Endothelial cell (in vitro differentiated cells): ENCODE measurements at regions not wholly inside any gene's neighbourhood (a gene's known extent, or its start where the extent isn't known, plus 50 kb on each side); places are given as distances from the start of the nearest gene placed in this dataset.

ENCODE experiments used
- DNase-seq: peaks from one replicate; pipeline ENCODE4 v3.0.0; 2021; ENCODE audit warnings: low spot score
- H3K27ac Mint-ChIP-seq: one replicate; pipeline ENCODE4 v1.8.0; 2021; ENCODE audit warnings: mixed read lengths, inconsistent platforms; ENCODE audit not compliant: unreplicated experiment
- H3K27me3 Mint-ChIP-seq: one replicate; pipeline ENCODE4 v1.8.0; 2021; ENCODE audit warnings: mild to moderate bottlenecking, moderate library complexity, mixed read lengths, inconsistent platforms; ENCODE audit not compliant: unreplicated experiment
- H3K36me3 Mint-ChIP-seq: one replicate; pipeline ENCODE4 v1.8.0; 2021; ENCODE audit warnings: mild to moderate bottlenecking, low read depth, mixed read lengths, inconsistent platforms; ENCODE audit not compliant: unreplicated experiment
- H3K4me1 Mint-ChIP-seq: one replicate; pipeline ENCODE4 v1.8.0; 2021; ENCODE audit warnings: mild to moderate bottlenecking, mixed read lengths, inconsistent platforms; ENCODE audit not compliant: unreplicated experiment
- H3K4me3 Mint-ChIP-seq: one replicate; pipeline ENCODE4 v1.8.0; 2021; ENCODE audit warnings: mild to moderate bottlenecking, mixed read lengths, inconsistent platforms; ENCODE audit not compliant: unreplicated experiment
- H3K9me3 Mint-ChIP-seq: one replicate; pipeline ENCODE4 v1.8.0; 2021; ENCODE audit warnings: mixed read lengths, inconsistent platforms; ENCODE audit not compliant: unreplicated experiment
- TF ChIP-seq, protein P1 (sequence below): fragments of 200-600 bp; sonication (generic); IDR thresholded peaks from one replicate; pipeline ENCODE4 v1.5.0; 2021; ENCODE audit warnings: antibody characterized with exemption; ENCODE audit not compliant: unreplicated experiment

DNA sequence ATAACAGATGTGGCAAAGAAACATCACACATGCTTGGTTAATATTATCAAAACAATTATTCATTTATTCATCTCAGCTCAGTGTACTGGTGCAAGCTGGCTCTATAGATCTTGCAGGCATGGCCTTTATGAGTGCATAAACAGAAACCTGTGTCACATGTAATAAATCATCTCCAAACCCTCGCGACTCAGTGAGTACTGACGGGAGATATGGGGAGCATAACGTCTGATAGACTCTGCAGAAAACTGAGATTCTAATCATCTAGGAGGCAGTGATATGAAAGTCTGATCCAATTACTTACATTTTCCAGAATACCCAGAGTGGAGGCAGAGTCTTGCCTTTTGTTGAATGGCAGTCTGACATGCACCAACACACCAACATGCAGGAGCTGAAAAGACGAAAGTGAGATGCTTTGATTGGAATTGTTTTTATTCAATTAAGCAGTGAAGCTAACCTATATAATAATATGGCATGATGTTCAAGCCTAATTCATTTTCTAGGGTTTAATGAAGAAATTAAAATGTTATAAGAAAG is 416.8 kb downstream of the RNF144A start:
- DNase-seq = no peak
- Mint-ChIP-seq H3K9me3 (no peaks in the 10 kb centered on the region), H3K4me3 (no peak overlapping the region), H3K36me3 (no peaks in the 10 kb centered on the region), H3K4me1 (peaks cover 9% of the 10 kb centered on the region), H3K27ac (no peak overlapping the region), H3K27me3 (peaks cover 5% of the 10 kb centered on the region)
- TF ChIP-seq, protein P1, sequence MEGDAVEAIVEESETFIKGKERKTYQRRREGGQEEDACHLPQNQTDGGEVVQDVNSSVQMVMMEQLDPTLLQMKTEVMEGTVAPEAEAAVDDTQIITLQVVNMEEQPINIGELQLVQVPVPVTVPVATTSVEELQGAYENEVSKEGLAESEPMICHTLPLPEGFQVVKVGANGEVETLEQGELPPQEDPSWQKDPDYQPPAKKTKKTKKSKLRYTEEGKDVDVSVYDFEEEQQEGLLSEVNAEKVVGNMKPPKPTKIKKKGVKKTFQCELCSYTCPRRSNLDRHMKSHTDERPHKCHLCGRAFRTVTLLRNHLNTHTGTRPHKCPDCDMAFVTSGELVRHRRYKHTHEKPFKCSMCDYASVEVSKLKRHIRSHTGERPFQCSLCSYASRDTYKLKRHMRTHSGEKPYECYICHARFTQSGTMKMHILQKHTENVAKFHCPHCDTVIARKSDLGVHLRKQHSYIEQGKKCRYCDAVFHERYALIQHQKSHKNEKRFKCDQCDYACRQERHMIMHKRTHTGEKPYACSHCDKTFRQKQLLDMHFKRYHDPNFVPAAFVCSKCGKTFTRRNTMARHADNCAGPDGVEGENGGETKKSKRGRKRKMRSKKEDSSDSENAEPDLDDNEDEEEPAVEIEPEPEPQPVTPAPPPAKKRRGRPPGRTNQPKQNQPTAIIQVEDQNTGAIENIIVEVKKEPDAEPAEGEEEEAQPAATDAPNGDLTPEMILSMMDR = no peak

GRCh38 chr2:7338961-7339360 is 421.7 kb downstream of the RNF144A start:
- TF ChIP-seq, protein P1 = no peak
- Mint-ChIP-seq H3K9me3 (no peaks in the 10 kb centered on the region), H3K4me3 (no peak overlapping the region), H3K27ac (no peak overlapping the region), H3K4me1 (peaks cover 4% of the 10 kb centered on the region), H3K27me3 (peaks cover 1% of the 10 kb centered on the region), H3K36me3 (no peaks in the 10 kb centered on the region)
- no peak for DNase-seq

DNA sequence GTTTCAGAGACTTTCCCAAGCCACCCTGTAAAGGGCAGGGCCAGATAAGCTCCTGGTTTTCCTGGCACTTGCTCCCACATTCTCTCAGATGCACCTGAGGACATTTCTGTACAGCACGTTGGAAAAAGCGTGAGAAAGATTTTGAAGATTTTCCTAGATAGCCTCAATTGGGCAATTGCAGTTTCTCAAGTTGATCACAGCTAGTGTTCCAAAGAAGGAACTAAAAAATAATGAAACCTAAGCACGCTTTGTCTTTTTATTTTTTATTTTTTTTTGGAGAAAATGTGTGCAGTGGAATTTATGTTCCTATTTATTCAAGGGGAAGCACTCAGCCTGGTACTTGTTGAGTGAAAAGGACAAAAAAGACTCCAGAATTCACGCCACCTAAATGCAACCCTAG is 429.1 kb downstream of the RNF144A start:
- TF ChIP-seq, protein P1 = no peak
- no peaks in the 10 kb centered on the region for H3K27me3 Mint-ChIP-seq

GRCh38 chr2:7348761-7349160 is 431.5 kb downstream of the RNF144A start:
- no peaks in the 10 kb centered on the region for H3K9me3 Mint-ChIP-seq
- H3K27me3 Mint-ChIP-seq = no peaks in the 10 kb centered on the region
- TF ChIP-seq, protein P1 = no peak
- no peak overlapping the region for H3K4me3 Mint-ChIP-seq
- no peak overlapping the region for H3K27ac Mint-ChIP-seq
- no peak for DNase-seq
- H3K36me3 Mint-ChIP-seq = no peaks in the 10 kb centered on the region
- H3K4me1 Mint-ChIP-seq = no peaks in the 10 kb centered on the region

More for the DNA sequence above, 429.1 kb downstream of the RNF144A start:
- Mint-ChIP-seq H3K4me3 (no peak overlapping the region), H3K36me3 (no peaks in the 10 kb centered on the region), H3K27ac (no peak overlapping the region), H3K4me1 (no peaks in the 10 kb centered on the region), H3K9me3 (no peaks in the 10 kb centered on the region)
- no peak for DNase-seq

- Mint-ChIP-seq H3K9me3 (no peaks in the 10 kb centered on the region), H3K27ac (no peak overlapping the region), H3K27me3 (no peaks in the 10 kb centered on the region), H3K36me3 (no peaks in the 10 kb centered on the region), H3K4me1 (no peaks in the 10 kb centered on the region), H3K4me3 (no peak overlapping the region)
- TF ChIP-seq, protein P1 = no peak
- DNase-seq = no peak
Measured at GRCh38 chr2:7352191-7352590, 435.0 kb downstream of the RNF144A start.
